ENCODE measurements at regions not wholly inside any gene's neighbourhood (a gene's known extent, or its start where the extent isn't known, plus 50 kb on each side); places are given as distances from the start of the nearest gene placed in this dataset.
"Not testable (repeated sequence)": the region's sequence is repeated elsewhere in the genome, so short reads cannot be mapped to it uniquely, and the experiment has no call there.

GRCh38 chr3:73999501-73999900 is 374.8 kb upstream of the PDZRN3 start:
- no peaks in the 10 kb centered on the region for H3K27me3 ChIP-seq (replicated peaks in 1 of 7)
- no peaks in the 10 kb centered on the region for H3K4me1 ChIP-seq
- no peak overlapping the region for H3K27ac ChIP-seq
- no peak for DNase-seq
- peaks cover 0 to 20% (median 0%) of the 10 kb centered on the region in 8 donors for H3K9me3 ChIP-seq
- H3K36me3 ChIP-seq = no peaks in the 10 kb centered on the region
- H3K4me3 ChIP-seq = no peak overlapping the region
- intact Hi-C loops (cut with DNase I; ENCODE audit: low total_unique reads) = no loop called here
- no peak for TF ChIP-seq POLR2A (IDR thresholded peaks at IDR 0.05)
- no peak for TF ChIP-seq CTCF (IDR thresholded peaks at IDR 0.05 in 8 of 11, conservative IDR thresholded peaks at IDR 0.05 in 3 of 11)
- TF ChIP-seq POLR2AphosphoS5 (IDR thresholded peaks at IDR 0.05) = no peak
- WGBS, 5 donors = 94 to 100% (median 97%) methylated on average over 1 of the region's 1 CpG

GRCh38 chr3:73990691-73991090 is 365.9 kb upstream of the PDZRN3 start:
- H3K27ac ChIP-seq; H3K4me3 ChIP-seq; H3K4me1 ChIP-seq; DNase-seq; H3K27me3 ChIP-seq (replicated peaks in 1 of 7); intact Hi-C loops (cut with DNase I; ENCODE audit: low total_unique reads); H3K36me3 ChIP-seq: not testable (repeated sequence)
- WGBS, 5 donors = 92 to 97% (median 95%) methylated on average over 17 to 19 of the region's 19 CpGs
- H3K9me3 ChIP-seq = peaks cover 0 to 19% (median 11%) of the 10 kb centered on the region in 8 donors

DNA sequence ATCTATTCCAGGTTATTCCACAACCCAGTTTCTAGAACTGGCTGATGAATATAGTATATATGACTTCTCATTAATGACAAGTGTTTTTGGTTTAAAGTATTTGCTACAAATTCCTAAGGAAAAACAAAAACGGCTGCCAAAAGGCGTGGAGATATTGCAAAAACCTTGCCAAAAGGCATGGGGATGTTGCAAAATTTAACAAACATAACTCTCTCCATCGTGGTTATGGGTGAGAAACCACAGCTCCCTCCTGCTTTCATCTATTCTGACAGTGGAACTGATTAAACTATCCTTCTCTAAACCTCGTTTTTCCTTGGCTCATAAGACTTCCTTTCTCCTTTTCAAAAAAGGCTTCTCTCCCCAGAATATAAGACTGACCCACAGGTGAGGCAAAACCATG is 342.0 kb upstream of the PDZRN3 start:
- Histone ChIP-seq H3K36me3 (no peaks in the 10 kb centered on the region), H3K4me3 (no peak overlapping the region), H3K4me1 (no peaks in the 10 kb centered on the region), H3K9me3 (peaks cover 0 to 22% (median 0%) of the 10 kb centered on the region in 8 donors), H3K27ac (no peak overlapping the region), H3K27me3 (replicated peaks in 1 of 7) (no peaks in the 10 kb centered on the region)
- DNase-seq = no peak
- 36 to 52% (median 43%) methylated on average over 4 of the region's 4 CpGs for WGBS, 5 donors
- intact Hi-C loops (cut with DNase I; ENCODE audit: low total_unique reads) = no loop called here
- no peak for TF ChIP-seq CTCF (IDR thresholded peaks at IDR 0.05 in 8 of 11, conservative IDR thresholded peaks at IDR 0.05 in 3 of 11)
- TF ChIP-seq POLR2AphosphoS5 (IDR thresholded peaks at IDR 0.05) = no peak
- no peak for TF ChIP-seq POLR2A (IDR thresholded peaks at IDR 0.05)

GRCh38 chr3:73964818-73965217 is 340.1 kb upstream of the PDZRN3 start:
- TF ChIP-seq POLR2AphosphoS5 (IDR thresholded peaks at IDR 0.05) = no peak
- no peak for TF ChIP-seq POLR2A (IDR thresholded peaks at IDR 0.05)
- TF ChIP-seq CTCF (IDR thresholded peaks at IDR 0.05 in 8 of 11, conservative IDR thresholded peaks at IDR 0.05 in 3 of 11) = no peak
- H3K27ac ChIP-seq = no peak overlapping the region
- intact Hi-C loops (cut with DNase I; ENCODE audit: low total_unique reads) = no loop called here
- peaks cover 0 to 12% (median 0%) of the 10 kb centered on the region in 8 donors for H3K9me3 ChIP-seq
- no peaks in the 10 kb centered on the region for H3K36me3 ChIP-seq
- H3K27me3 ChIP-seq (replicated peaks in 1 of 7) = no peaks in the 10 kb centered on the region
- no peak overlapping the region for H3K4me3 ChIP-seq
- no peaks in the 10 kb centered on the region for H3K4me1 ChIP-seq
- 96 to 100% (median 98%) methylated on average over 1 of the region's 1 CpG for WGBS, 5 donors
- DNase-seq = no peak

DNA sequence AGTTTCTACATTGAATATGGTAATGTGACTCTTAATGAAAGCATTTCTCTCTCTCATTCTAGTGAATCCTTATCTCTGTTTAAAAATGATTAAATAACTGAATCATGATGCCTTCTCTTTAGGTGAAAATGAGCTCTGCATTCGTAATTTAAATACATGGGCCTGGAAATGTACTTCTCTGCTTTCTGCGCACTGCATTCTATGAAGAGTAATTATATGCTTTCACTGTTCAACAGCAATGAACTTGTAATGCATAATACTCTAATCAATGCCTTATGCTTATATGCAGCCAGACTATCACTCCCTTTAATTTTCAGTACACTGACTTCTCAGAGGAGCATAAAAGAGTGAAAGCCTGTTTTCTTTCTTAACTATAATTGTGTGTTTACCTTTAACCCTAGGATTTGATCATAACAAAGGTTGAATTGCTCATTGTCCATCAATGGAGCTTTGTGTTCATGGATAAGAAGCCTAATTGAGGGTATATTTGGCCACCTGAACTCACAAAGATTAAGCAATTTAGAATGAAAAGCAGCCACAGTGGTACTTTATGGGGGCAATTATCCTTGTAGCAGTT is 330.8 kb upstream of the PDZRN3 start:
- TF ChIP-seq POLR2AphosphoS5 (IDR thresholded peaks at IDR 0.05) = no peak
- no peak for TF ChIP-seq CTCF (IDR thresholded peaks at IDR 0.05 in 8 of 11, conservative IDR thresholded peaks at IDR 0.05 in 3 of 11)
- no peak for TF ChIP-seq POLR2A (IDR thresholded peaks at IDR 0.05)
- no peak overlapping the region for H3K4me3 ChIP-seq
- H3K9me3 ChIP-seq = peaks cover 0 to 14% (median 4%) of the 10 kb centered on the region in 8 donors
- no peaks in the 10 kb centered on the region for H3K36me3 ChIP-seq
- intact Hi-C loops (cut with DNase I; ENCODE audit: low total_unique reads) = no loop called here
- 76 to 86% (median 80%) methylated on average over 2 of the region's 2 CpGs for WGBS, 5 donors
- H3K27ac ChIP-seq = no peak overlapping the region
- no peaks in the 10 kb centered on the region for H3K4me1 ChIP-seq
- no peaks in the 10 kb centered on the region for H3K27me3 ChIP-seq (replicated peaks in 1 of 7)
- DNase-seq = no peak
